Upper lobe of left lung (tissue), 4 donors: ENCODE measurements at regions not wholly inside any gene's neighbourhood (a gene's known extent, or its start where the extent isn't known, plus 50 kb on each side); places are given as distances from the start of the nearest gene placed in this dataset.

Experiments used
- CTCF ChIP-seq, 6 experiments: fragments of 450-650 bp in 4 of 6; fragments of 200-600 bp in 2 of 6; sonication (generic) in 2 of 6; IDR thresholded peaks; one replicate each; pipeline ENCODE4 v1.5.1; 2016 to 2019; ENCODE audit warnings: antibody characterized with exemption in 6 of 6
- EP300 ChIP-seq, 4 donors: sonication (generic); formaldehyde crosslinking; IDR thresholded peaks; one replicate each; pipeline ENCODE4 v1.5.1; 2017; ENCODE audit warnings: antibody characterized with exemption in 4 of 4, control low read depth in 2 of 4

GRCh38 chr9:135378751-135379150, 100.8 kb upstream of the PPP1R26 start:
- no peak for TF ChIP-seq EP300 (IDR thresholded peaks at IDR 0.05)
- TF ChIP-seq CTCF (IDR thresholded peaks at IDR 0.05) = no peak
